GM21381 (cell line): ENCODE measurements at regions not wholly inside any gene's neighbourhood (a gene's known extent, or its start where the extent isn't known, plus 50 kb on each side); places are given as distances from the start of the nearest gene placed in this dataset.

ENCODE experiments used
- ATAC-seq: cut with Tn5 transposase; IDR thresholded peaks from one replicate; pipeline ENCODE4 v1.9.1; 2021; ENCODE audit warnings: mild to moderate bottlenecking, moderate library complexity; ENCODE audit not compliant: unreplicated experiment

GRCh38 chr15:91471468-91471867, 371.4 kb downstream of the SV2B start:
- ATAC-seq, result no peak

- no peak for ATAC-seq
Measured at GRCh38 chr15:91472316-91472756, 372.3 kb downstream of the SV2B start.

GRCh38 chr15:91473894-91474545, 374.0 kb downstream of the SV2B start:
- no peak for ATAC-seq

DNA sequence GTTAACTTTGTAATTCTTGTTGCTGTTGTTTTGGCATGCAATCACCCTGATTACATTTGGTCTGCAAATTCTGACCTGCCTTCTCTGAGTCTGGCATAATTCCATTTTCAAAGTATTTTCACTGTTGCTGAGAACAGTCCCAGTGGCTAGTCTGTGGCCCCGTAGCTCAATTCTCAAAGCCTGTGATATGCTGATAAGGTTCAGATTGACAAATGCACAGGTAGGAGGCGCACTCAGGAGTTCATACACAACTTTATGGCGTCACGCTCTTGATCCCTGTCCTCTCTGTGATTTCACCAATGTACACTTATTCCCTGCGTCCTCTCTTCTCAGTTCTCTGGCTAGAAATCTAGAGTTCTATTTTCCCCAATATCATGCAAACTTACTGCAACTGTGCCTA, 376.6 kb upstream of the SLCO3A1 start:
- ATAC-seq, result no peak

DNA sequence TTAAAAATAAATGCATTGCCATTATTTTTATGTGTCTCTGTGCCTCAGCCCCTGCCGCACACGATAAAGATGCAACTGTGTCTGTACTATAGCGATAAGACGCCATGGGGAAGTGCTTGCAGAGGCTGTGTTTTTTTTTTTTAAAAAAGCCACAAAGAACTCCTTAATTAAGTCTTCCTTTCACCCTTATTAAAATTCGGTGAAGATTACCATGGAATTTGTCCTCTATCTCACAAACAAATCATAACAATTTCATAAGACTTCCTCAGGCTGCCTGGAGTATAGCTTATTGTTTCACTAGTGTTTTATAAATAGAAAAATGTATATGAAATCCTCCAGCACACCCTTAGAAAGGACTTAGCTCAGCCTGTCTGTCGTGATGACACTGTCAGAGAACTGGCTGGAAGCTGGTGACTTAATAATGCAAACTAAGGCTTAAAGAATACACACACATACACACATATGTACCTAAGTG, 374.8 kb upstream of the SLCO3A1 start:
- no peak for ATAC-seq

- no peak for ATAC-seq
Measured at GRCh38 chr15:91480426-91480825, 373.1 kb upstream of the SLCO3A1 start.

DNA sequence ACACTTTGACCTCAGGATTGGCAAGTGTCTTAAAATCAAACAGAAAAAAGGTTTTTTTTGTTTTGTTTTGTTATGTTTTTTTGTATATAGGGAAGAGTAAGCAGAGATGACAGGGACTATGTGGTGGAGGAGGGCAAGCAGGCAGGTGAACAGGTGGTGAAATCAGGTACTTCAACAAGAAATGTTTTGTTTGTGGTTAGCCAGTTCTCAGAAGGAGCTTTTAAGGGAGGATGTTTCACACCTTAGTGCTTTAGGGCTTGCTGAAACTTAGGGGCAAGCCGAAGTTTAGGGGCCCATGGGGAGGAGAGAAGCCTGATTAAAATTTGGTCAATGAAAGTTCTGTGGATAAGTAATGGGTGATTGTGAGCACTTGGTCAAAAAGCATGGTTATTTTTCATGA, 370.7 kb upstream of the SLCO3A1 start:
- no peak for ATAC-seq

- ATAC-seq, result no peak
Measured at GRCh38 chr15:91484141-91484540, 369.4 kb upstream of the SLCO3A1 start.

DNA sequence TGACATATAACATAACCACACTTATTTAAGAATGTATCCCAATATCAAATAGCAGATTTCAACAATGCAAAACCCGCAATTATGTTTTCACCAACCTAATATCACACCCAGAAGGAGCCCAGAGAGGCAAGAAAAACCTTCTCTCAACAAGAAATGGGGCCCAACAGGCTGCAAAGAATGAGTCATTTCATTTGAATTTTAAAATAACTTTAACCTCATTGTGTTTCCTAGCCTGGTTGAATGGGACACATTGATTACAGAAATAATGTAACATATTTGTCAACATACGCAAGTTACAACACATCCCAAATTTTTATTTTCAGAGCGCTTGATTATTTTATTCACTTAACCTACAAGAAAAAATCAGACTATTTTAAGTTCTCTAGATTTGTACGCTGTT, 365.1 kb upstream of the SLCO3A1 start:
- no peak for ATAC-seq

- no peak for ATAC-seq
Measured at GRCh38 chr15:91490211-91490610, 363.3 kb upstream of the SLCO3A1 start.

GRCh38 chr15:91491101-91491950, 362.2 kb upstream of the SLCO3A1 start:
- ATAC-seq, result no peak

DNA sequence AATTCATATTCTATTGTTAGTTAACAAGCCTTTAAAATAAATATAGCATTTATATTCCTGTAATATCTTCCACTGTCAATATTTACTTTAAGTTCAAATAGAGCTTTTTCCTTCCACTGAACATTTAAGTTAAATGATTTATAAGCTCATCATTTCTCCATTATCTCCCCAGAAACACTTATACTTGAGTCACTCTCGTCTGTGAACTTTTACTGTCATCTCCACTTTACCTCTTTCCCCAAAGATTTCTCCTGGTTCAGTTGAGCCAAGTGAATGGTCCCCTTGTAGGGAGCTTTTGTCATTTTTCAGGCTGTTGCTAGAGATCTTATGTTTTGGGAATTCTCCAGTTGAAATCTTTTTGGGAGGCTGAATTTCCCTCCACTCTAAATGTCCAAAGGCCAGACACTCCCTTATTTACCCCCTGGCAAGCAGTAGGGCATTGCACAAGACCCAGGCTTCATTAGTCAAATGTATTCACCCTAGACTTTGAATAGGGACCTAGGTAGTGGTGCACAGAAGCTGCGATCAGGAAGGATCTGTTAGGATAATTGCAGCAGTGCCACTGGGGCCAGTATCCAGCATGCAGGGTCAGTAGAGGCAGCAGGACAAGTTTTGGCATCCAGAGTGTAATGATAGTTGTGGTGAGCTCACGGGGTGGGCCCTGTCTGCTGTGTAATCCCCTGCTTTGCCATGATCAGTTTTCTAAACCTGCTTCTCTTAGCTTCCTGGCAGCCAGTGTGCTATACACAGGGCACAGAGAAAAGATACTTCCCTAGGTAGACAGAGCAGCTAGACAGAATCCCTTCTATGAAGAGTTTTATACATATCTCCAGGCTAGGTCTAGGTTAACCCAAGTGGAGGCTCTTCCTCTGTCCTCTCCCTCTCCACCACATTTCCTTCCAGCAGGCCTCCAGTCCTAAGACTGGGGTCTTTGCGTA, 356.5 kb upstream of the SLCO3A1 start:
- no peak for ATAC-seq

DNA sequence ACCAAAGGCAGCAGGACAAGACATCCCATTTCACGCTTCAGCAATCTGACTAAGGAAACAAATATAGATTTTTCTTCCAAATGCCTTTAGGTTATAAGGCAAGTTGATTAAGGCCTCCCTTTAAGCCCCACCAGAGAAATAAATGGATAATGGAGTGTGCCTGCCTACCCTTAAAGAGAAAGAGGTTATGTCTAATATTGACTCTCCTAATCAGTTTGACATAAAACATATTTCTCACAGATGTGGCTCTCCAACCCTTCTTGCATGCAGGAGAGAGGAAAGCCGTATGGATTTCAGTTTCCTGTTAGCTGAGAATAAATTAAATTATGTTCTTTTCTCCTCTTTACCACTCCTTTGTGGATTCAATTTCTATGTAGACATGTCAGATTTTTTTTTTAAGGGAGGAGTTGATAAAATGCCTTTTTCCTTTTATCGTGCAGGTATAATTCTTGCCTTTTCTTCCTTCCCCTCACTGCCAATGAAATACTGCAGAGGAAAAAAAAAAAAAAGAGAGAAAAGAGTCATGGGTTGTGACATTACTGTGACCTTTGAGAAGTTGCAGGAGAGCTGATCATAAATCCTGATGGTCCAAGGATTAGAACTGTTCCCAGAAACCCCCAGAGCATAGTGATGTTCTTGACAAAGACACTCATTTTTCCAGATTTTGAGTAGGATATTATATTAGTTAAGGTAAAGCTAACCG, 355.3 kb upstream of the SLCO3A1 start:
- ATAC-seq, result no peak

DNA sequence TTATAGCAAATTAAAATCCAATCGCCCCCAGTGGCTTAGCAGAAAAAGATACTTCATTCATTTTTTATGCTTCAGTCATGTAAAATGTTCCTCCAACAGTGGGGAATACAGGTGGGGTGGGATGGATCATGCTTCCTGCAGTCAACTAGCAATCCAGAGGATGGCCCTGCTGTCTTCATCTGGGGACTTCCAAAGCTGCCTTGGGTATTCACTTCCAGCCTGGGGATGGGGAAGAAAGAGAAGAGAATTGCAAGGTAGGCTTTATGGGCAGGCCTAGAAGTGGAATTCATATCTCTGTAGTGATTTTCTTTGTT, 354.8 kb upstream of the SLCO3A1 start:
- ATAC-seq, result no peak

- ATAC-seq, result no peak
Measured at GRCh38 chr15:91499774-91500383, 353.6 kb upstream of the SLCO3A1 start.

GRCh38 chr15:91508633-91509032, 344.9 kb upstream of the SLCO3A1 start:
- no peak for ATAC-seq

- ATAC-seq, result no peak
Measured at GRCh38 chr15:91514147-91514546, 339.4 kb upstream of the SLCO3A1 start.

GRCh38 chr15:91515188-91515754, 338.2 kb upstream of the SLCO3A1 start:
- no peak for ATAC-seq

DNA sequence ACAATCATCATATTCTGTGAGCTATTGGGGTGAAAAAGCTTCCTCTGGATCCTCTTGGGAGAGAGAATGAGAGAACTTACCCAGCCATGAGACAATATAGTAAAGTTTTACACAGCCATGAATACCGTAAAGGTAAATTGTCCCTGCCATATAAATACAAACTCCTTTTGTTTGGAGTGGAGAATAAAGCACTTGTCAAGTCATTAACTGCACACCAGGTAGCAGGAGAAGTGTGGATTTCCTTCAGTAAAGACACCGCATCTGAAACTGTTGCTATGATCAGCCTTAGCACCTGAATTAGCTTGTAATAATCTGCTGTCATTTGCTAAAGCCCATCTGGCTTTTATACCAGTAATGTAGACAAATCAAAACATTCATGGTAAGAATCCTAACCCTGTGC, 336.6 kb upstream of the SLCO3A1 start:
- no peak for ATAC-seq
